ENCODE measurements at regions not wholly inside any gene's neighbourhood (a gene's known extent, or its start where the extent isn't known, plus 50 kb on each side); places are given as distances from the start of the nearest gene placed in this dataset.

GRCh38 chr1:9447215-9447960, 91.9 kb upstream of the SLC25A33 start:
- in situ Hi-C loops (cut with MboI; ENCODE audit: low pct_unique_long_range_greater_than_20kb, low sequenced_read_pairs, unreplicated experiment): no loop called here
- no peak for TF ChIP-seq CTCF (IDR thresholded peaks at IDR 0.05; ENCODE audit: extremely low read depth, insufficient read depth, missing control alignments)

GRCh38 chr1:9448132-9449109, 90.8 kb upstream of the SLC25A33 start:
- DNase-seq (ENCODE audit: low spot score): no peak
- no peak for TF ChIP-seq CTCF (IDR thresholded peaks at IDR 0.05; ENCODE audit: extremely low read depth, insufficient read depth, missing control alignments)
- in situ Hi-C loops (cut with MboI; ENCODE audit: low pct_unique_long_range_greater_than_20kb, low sequenced_read_pairs, unreplicated experiment): no loop called here

More at GRCh38 chr1:9447215-9447960, 91.9 kb upstream of the SLC25A33 start:
- DNase-seq (ENCODE audit: low spot score): no peak

GRCh38 chr1:9449110-9449627, 90.1 kb upstream of the SLC25A33 start:
- in situ Hi-C loops (cut with MboI; ENCODE audit: low pct_unique_long_range_greater_than_20kb, low sequenced_read_pairs, unreplicated experiment): no loop called here
- DNase-seq (ENCODE audit: low spot score): no peak

GRCh38 chr1:9449976-9450696, 89.1 kb upstream of the SLC25A33 start:
- no peak for DNase-seq (ENCODE audit: low spot score)
- in situ Hi-C loops (cut with MboI; ENCODE audit: low pct_unique_long_range_greater_than_20kb, low sequenced_read_pairs, unreplicated experiment): loop anchor here (10.0 kb wide), 1 partner anchor 165 kb away; no protein-coding TSS in a partner anchor
- no peak for TF ChIP-seq CTCF (IDR thresholded peaks at IDR 0.05; ENCODE audit: extremely low read depth, insufficient read depth, missing control alignments)

More at GRCh38 chr1:9449110-9449627, 90.1 kb upstream of the SLC25A33 start:
- no peak for TF ChIP-seq CTCF (IDR thresholded peaks at IDR 0.05; ENCODE audit: extremely low read depth, insufficient read depth, missing control alignments)

GRCh38 chr1:9451081-9451480, 88.2 kb upstream of the SLC25A33 start:
- DNase-seq (ENCODE audit: low spot score): no peak
- no peak for TF ChIP-seq CTCF (IDR thresholded peaks at IDR 0.05; ENCODE audit: extremely low read depth, insufficient read depth, missing control alignments)
- in situ Hi-C loops (cut with MboI; ENCODE audit: low pct_unique_long_range_greater_than_20kb, low sequenced_read_pairs, unreplicated experiment): loop anchor here (10.0 kb wide), 1 partner anchor 166 kb away; no protein-coding TSS in a partner anchor
